SU-DHL-6 (cell line): ENCODE measurements at regions not wholly inside any gene's neighbourhood (a gene's known extent, or its start where the extent isn't known, plus 50 kb on each side); places are given as distances from the start of the nearest gene placed in this dataset.

Experiments
- H2AFZ ChIP-seq: fragments of 200-600 bp; sonication (generic); 2 replicates; pipeline ENCODE4 v1.6.1; 2014; ENCODE audit warnings: low read depth, mild to moderate bottlenecking, moderate library complexity, mixed read lengths, antibody characterized with exemption, low read length; ENCODE audit not compliant: severe bottlenecking
- H3F3A ChIP-seq: fragments of 200-600 bp; shearing (Covaris generic); 2 replicates; pipeline ENCODE4 v1.6.0; 2016; ENCODE audit warnings: antibody characterized with exemption, mild to moderate bottlenecking; ENCODE audit not compliant: insufficient read depth
- H3K27ac ChIP-seq: fragments of 200-600 bp; sonication (generic); 2 replicates; pipeline ENCODE4 v1.5.1; 2016; ENCODE audit warnings: low read depth, mild to moderate bottlenecking, low read length, moderate library complexity, mixed read lengths
- H3K27me3 ChIP-seq: fragments of 200-600 bp; sonication (generic), shearing (Covaris generic); 2 replicates; pipeline ENCODE4 v1.6.0; 2014; ENCODE audit warnings: mild to moderate bottlenecking, low read length
- H3K36me3 ChIP-seq: fragments of 200-600 bp; sonication (generic); 2 replicates; pipeline ENCODE4 v1.6.1; 2014; ENCODE audit warnings: mild to moderate bottlenecking, low read length, mixed read lengths
- H3K4me2 ChIP-seq: fragments of 300-600, 200-600 bp; shearing (Covaris generic), sonication (generic); 2 replicates; pipeline ENCODE4 v1.6.0; 2014; ENCODE audit warnings: low read length, low read depth, mild to moderate bottlenecking; ENCODE audit not compliant: poor library complexity, severe bottlenecking
- H3K4me3 ChIP-seq: fragments of 200-600 bp; sonication (generic); 2 replicates; pipeline ENCODE4 v1.5.1; 2014; ENCODE audit warnings: antibody characterized with exemption, low read length, mild to moderate bottlenecking, mixed read lengths; ENCODE audit not compliant: insufficient read depth, poor library complexity, severe bottlenecking
- H3K79me2 ChIP-seq: fragments of 200-600 bp; sonication (generic); 2 replicates; pipeline ENCODE4 v1.6.1; 2014; ENCODE audit warnings: mild to moderate bottlenecking, low read length, moderate library complexity; ENCODE audit not compliant: insufficient read depth
- H3K9ac ChIP-seq: fragments of 200-600 bp; sonication (generic); 2 replicates; pipeline ENCODE4 v1.7.0; 2014; ENCODE audit warnings: mild to moderate bottlenecking, low read length
- H3K9me2 ChIP-seq: fragments of 200-600 bp; sonication (generic); replicated peaks from 2 replicates; pipeline ENCODE4 v1.6.1; 2014; ENCODE audit warnings: low read length; ENCODE audit not compliant: insufficient read depth
- H3K9me3 ChIP-seq: fragments of 200-600 bp; sonication (generic); 2 replicates; pipeline ENCODE4 v1.6.1; 2014; ENCODE audit warnings: low read length, mixed read lengths; ENCODE audit not compliant: insufficient read depth
- H4K20me1 ChIP-seq: fragments of 200-600 bp; sonication (generic); 2 replicates; pipeline ENCODE4 v1.6.1; 2014; ENCODE audit warnings: low read depth, mild to moderate bottlenecking, antibody characterized with exemption, low read length, moderate library complexity, mixed read lengths
- EZH2phosphoT487 ChIP-seq: fragments of 200-600 bp; sonication (generic), shearing (Covaris generic); conservative IDR thresholded peaks from 2 replicates; pipeline ENCODE4 v1.6.1; 2018; ENCODE audit warnings: mild to moderate bottlenecking, antibody characterized with exemption, low read length, moderate library complexity, mixed read lengths
- TF ChIP-seq, protein P1 (sequence below): fragments of 200-600 bp; sonication (generic); IDR thresholded peaks from one replicate; pipeline ENCODE4 v1.5.1; 2017; ENCODE audit warnings: antibody characterized with exemption, mild to moderate bottlenecking, low read length, moderate library complexity; ENCODE audit not compliant: insufficient read depth, poor library complexity, severe bottlenecking

- no peaks in the 10 kb centered on the region for H4K20me1 ChIP-seq
- no peaks in the 10 kb centered on the region for H3K9me2 ChIP-seq
- no peak for TF ChIP-seq EZH2phosphoT487
- TF ChIP-seq, protein P1, sequence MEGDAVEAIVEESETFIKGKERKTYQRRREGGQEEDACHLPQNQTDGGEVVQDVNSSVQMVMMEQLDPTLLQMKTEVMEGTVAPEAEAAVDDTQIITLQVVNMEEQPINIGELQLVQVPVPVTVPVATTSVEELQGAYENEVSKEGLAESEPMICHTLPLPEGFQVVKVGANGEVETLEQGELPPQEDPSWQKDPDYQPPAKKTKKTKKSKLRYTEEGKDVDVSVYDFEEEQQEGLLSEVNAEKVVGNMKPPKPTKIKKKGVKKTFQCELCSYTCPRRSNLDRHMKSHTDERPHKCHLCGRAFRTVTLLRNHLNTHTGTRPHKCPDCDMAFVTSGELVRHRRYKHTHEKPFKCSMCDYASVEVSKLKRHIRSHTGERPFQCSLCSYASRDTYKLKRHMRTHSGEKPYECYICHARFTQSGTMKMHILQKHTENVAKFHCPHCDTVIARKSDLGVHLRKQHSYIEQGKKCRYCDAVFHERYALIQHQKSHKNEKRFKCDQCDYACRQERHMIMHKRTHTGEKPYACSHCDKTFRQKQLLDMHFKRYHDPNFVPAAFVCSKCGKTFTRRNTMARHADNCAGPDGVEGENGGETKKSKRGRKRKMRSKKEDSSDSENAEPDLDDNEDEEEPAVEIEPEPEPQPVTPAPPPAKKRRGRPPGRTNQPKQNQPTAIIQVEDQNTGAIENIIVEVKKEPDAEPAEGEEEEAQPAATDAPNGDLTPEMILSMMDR = no peak
- H3K27ac ChIP-seq = no peak overlapping the region
- no peaks in the 10 kb centered on the region for H3F3A ChIP-seq
- H3K9me3 ChIP-seq = no peaks in the 10 kb centered on the region
- H3K4me3 ChIP-seq = no peak overlapping the region
- H2AFZ ChIP-seq = no peak overlapping the region
- no peaks in the 10 kb centered on the region for H3K36me3 ChIP-seq
- H3K27me3 ChIP-seq = no peaks in the 10 kb centered on the region
- no peak overlapping the region for H3K9ac ChIP-seq
- H3K79me2 ChIP-seq = no peaks in the 10 kb centered on the region
- H3K4me2 ChIP-seq = no peak overlapping the region
These were observed 316.9 kb downstream of the FGF9 start for GRCh38 chr13:21987793-21988192.

GRCh38 chr13:21988624-21989023, 317.8 kb downstream of the FGF9 start:
- no peaks in the 10 kb centered on the region for H3K79me2 ChIP-seq
- no peaks in the 10 kb centered on the region for H3K9me3 ChIP-seq
- TF ChIP-seq, protein P1 = no peak
- no peak for TF ChIP-seq EZH2phosphoT487
- no peaks in the 10 kb centered on the region for H3K36me3 ChIP-seq
- H3K27ac ChIP-seq = no peak overlapping the region
- H3F3A ChIP-seq = no peaks in the 10 kb centered on the region
- no peaks in the 10 kb centered on the region for H3K9me2 ChIP-seq
- no peak overlapping the region for H2AFZ ChIP-seq
- no peak overlapping the region for H3K9ac ChIP-seq
- no peaks in the 10 kb centered on the region for H3K27me3 ChIP-seq
- no peak overlapping the region for H3K4me2 ChIP-seq
- H3K4me3 ChIP-seq = no peak overlapping the region
- no peaks in the 10 kb centered on the region for H4K20me1 ChIP-seq

DNA sequence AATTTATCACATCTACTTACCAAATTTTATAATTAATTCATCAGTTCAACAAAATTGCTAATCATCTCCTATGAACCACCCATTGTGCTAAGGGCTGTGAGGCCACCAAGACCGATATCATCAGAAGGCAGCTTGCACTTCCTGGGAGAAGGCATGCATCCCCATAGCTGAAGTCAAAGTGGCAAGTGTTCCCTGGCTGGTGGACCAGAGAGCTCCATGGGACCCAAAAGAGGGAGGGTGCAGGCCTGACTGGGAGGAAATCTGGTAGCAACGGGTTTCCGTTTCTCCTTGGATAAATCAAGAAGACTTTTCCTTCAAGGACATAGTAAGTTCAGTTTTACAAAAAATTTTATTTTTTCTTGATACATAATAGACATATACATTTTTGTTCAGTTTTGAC, 325.2 kb downstream of the FGF9 start:
- Histone ChIP-seq H3K4me3 (no peak overlapping the region), H4K20me1 (no peaks in the 10 kb centered on the region), H3K79me2 (no peaks in the 10 kb centered on the region), H3K4me2 (no peak overlapping the region), H3K9ac (no peak overlapping the region), H3K36me3 (no peaks in the 10 kb centered on the region), H3K27me3 (no peaks in the 10 kb centered on the region), H3K27ac (no peak overlapping the region), H3F3A (no peaks in the 10 kb centered on the region), H3K9me3 (no peaks in the 10 kb centered on the region), H3K9me2 (no peaks in the 10 kb centered on the region), H2AFZ (no peak overlapping the region)
- TF ChIP-seq, protein P1 = no peak
- no peak for TF ChIP-seq EZH2phosphoT487
